Endothelial cell of umbilical vein (primary cell): ENCODE measurements at regions not wholly inside any gene's neighbourhood (a gene's known extent, or its start where the extent isn't known, plus 50 kb on each side); places are given as distances from the start of the nearest gene placed in this dataset.

Experiments used
- CTCF ChIP-seq, 2 donors: IDR thresholded peaks; 1 replicate in 1 of 2; 2 replicates in 1 of 2; pipeline ENCODE4 v1.5.1; 2011; ENCODE audit warnings: low read length in 2 of 2, mild to moderate bottlenecking in 2 of 2, moderate library complexity in 2 of 2, control low read depth in 1 of 2, inconsistent platforms in 1 of 2, low read depth in 1 of 2; ENCODE audit not compliant: insufficient read depth in 1 of 2; ENCODE audit errors: extremely low read depth in 1 of 2
- EZH2 ChIP-seq: IDR thresholded peaks from 2 replicates; pipeline ENCODE4 v1.6.1; 2012; ENCODE audit warnings: borderline replicate concordance, low read depth, mild to moderate bottlenecking, moderate library complexity, low read length, inconsistent platforms; ENCODE audit not compliant: severe bottlenecking
- FOS ChIP-seq: IDR thresholded peaks from 2 replicates; pipeline ENCODE4 v1.6.1; 2011; ENCODE audit warnings: mild to moderate bottlenecking, low read length, moderate library complexity, borderline replicate concordance; ENCODE audit not compliant: insufficient read depth
- MAX ChIP-seq: IDR thresholded peaks from 2 replicates; pipeline ENCODE4 v1.6.1; 2011; ENCODE audit not compliant: insufficient read depth, insufficient read length
- MYC ChIP-seq: IDR thresholded peaks from one replicate; pipeline ENCODE4 v1.6.1; 2011; ENCODE audit warnings: mild to moderate bottlenecking, low read depth, low read length
- POLR2A ChIP-seq: IDR thresholded peaks from 2 replicates; pipeline ENCODE4 v1.6.1; 2012; ENCODE audit warnings: low read depth, mild to moderate bottlenecking, control low read depth, low read length
- POLR2AphosphoS5 ChIP-seq: IDR thresholded peaks from 2 replicates; pipeline ENCODE4 v1.6.1; 2012; ENCODE audit warnings: low read depth, mild to moderate bottlenecking, control low read depth, low read length, moderate library complexity; ENCODE audit not compliant: insufficient read depth

GRCh38 chrX:107561468-107562215, 66.7 kb upstream of the PRPS1 start:
- TF ChIP-seq CTCF (IDR thresholded peaks at IDR 0.05; ENCODE audit: extremely low read depth in 1 of 2, insufficient read depth in 1 of 2, low read depth in 1 of 2, low read length in 2 of 2) (no peak), POLR2A (no peak), MAX (no peak), FOS (no peak), POLR2AphosphoS5 (no peak), EZH2 (no peak), MYC (no peak)
